ENCODE measurements at regions not wholly inside any gene's neighbourhood (a gene's known extent, or its start where the extent isn't known, plus 50 kb on each side); places are given as distances from the start of the nearest gene placed in this dataset.

DNA sequence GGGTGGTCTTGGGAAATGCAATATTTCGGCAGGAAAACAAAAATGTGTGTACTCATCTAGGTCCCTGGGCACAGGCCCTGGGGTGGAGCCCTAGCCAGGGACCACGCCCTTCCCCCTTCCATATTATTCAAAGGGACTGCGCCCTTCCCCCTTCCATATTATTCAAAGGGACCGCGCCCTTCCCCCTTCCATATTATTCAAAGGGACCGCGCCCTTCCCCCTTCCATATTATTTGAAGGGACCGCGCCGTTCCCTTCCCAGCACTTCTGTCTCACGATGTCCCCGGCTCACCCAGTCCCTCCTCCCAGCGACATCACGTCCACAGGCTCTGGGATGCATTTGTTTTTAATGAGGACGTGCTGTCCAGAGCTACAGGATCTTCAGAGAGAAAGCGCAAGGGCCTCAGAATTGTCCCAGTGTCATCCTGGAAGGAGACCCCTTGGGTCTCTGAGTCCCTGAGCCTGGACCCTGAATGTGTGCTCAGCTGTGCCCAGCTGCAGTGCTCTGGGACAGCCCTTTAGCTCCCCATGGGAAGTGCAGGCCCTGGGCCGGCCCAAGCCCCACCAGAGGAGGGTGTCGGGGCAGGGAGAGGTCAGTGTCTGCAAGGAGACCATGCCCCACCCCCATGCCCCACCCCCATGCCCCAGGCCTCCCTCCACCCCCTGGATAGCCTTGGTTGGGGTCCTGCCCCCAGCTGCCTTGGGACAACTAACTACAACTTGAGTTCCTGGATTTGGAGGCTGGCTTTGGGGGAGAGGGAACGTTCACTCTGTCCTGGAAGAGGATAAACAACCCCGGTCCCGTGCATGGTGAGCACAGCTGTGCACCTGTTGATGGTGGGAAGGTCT lies 810.0 kb downstream of the BRD1 start:
- no peak for DNase-seq (ENCODE audit: low read depth in 2 of 2)

DNA sequence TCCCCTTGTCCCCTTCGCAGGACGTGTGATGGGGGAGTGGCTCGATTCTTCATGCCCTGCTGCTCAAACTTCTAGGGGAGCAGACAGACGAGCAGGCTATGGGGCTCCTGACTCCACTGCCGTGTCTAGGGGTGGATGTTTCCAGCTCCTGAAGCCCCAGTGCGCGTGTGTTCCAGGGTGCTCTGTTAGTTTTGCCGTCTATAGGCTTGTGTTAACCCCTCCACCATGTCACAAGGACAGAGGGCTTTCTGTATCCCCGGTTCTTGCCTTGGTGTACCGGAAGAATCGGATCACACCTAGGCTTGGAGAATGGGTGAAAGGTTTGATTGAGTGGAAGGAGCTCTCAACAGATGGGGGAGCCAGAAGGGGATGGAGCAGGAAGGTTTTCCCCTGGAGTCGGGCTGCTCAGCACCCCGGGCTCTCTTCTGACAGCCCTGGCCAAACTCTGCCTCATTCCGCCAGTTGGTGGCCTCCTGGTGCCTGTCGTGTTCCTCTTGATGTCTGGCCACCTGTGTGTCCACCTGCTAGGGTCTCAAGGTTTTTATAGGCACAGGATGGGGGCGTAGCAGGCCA lies 810.7 kb downstream of the BRD1 start:
- no peak for DNase-seq (ENCODE audit: low read depth in 2 of 2)

DNA sequence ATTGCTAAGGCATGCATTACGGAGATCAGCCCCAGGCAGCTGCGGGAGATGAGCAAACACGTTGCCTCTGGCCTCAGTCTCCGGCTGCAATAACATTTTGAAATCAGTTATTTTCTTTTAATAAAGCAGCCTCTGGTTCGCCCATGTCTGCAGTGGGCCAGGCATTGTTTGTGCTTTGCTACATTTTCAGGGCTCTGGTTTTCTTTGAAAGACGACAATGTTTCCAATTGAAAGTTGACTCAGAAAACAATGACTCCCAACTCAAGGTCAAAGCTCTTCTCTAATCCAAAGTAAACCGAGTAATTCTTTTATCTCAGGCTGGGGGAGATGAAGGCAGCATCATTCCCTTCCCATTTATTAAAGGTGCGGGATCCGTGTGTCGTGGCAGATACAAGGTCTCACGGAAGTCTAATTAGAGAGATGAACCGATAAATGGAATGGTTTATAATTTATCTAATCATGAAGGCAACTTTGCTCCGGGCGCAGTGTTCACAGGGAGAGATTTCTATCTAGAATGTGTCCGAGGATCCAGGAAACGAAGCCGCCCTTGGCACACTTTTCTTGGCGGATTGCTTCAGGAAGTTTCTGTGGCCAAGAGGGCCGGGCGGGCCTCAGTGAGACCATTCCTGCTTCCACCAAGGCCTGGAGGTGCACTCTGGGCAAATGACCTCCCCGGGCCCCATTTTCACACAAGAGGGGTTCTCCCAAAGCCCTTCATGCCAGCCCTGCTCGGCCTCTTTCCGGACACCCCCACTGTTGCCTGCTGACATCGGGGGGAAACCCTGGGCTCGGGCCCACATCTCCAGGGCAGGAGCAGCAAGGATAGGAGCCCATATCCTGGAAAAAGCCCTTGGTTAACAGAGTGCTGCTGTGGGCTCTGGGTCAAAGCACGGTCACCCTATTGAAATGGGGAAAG lies 811.4 kb downstream of the BRD1 start:
- DNase-seq (ENCODE audit: low read depth in 2 of 2): no peak

DNA sequence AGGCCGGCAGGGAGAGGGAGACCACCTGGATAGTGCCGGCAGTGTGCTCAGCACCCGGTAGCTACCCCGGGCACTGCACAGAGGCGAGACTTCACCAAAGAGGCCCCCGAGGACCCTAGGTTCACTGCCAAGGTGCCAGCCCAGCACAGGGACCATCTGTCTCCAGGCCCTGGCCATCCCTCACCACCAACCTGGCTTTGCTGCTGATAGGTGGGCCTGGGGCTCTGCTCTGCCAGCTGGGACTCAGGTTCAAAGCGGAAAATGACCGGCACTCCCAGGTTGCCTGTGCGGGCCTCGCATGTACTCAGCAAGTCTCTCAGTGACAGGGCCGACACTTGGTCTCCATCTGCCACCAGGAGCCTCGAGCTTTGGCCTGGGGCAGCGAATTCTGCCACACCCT lies 812.2 kb downstream of the BRD1 start:
- DNase-seq (ENCODE audit: low read depth in 2 of 2): no peak

DNA sequence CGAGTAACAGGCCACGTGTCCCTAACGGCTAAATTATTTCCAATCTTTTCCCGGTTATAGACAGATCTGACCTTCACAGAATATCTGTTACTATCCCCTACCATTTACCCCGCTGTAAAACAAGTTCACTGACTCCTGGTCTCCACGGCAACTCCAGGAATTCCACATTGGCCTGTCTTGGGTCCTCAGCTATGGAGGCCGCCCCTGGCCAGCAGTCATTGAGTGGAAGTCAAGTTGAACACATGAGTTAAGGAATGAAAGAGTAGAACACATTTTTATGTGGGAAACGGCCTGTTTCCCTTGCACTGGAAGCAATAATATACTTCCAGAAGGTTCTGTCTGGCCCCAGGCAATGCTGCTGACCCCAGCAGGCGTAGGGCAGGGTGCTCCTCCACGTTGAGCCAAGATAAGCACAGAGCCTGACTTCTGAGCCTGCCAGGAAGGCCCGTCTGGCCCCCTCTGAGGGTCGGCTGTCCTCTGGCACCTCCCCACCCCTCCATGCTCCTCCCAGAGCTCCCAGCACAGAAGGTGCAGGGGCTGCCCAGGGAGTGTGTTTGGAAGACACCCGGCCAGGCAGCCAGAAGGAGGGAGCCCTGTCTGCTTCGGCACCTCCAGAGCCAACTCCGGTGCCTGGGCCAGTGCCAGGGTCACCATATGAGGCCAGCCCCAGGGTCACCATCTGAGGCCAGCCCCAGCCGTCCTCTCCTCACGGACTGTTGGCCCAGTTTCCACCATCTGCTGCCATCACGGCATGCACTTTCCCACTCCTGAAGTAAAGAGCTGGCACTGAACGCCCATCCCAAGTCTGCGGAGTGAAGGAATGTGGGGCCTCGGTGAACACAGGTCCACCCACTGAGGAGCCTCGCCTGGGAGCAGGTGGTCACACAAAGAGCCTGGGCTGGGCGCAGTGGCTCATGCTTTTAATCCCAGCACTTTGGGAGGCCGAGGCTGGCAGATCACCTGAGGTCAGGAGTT lies 813.2 kb downstream of the BRD1 start:
- no peak for DNase-seq (ENCODE audit: low read depth in 2 of 2)

DNA sequence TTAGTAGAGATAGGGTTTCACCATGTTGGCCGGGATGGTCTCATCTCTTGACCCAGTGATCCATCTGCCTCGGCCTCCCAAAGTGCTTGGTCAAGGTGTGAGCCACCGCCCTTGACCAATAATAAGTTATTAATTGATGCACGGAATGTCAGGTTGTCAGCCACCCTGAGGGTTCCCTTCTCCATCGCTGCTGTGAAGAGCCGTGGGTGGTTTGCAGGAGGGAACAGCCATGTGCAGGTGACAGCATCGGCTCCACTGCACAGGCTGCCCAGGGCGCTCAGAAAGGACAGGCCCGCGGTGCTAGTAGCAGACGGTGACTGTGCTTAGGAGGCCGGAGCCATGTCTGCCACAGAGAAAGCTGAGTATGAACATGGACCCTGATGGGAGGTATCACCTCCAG lies 814.0 kb downstream of the BRD1 start:
- DNase-seq (ENCODE audit: low read depth in 2 of 2): no peak

DNA sequence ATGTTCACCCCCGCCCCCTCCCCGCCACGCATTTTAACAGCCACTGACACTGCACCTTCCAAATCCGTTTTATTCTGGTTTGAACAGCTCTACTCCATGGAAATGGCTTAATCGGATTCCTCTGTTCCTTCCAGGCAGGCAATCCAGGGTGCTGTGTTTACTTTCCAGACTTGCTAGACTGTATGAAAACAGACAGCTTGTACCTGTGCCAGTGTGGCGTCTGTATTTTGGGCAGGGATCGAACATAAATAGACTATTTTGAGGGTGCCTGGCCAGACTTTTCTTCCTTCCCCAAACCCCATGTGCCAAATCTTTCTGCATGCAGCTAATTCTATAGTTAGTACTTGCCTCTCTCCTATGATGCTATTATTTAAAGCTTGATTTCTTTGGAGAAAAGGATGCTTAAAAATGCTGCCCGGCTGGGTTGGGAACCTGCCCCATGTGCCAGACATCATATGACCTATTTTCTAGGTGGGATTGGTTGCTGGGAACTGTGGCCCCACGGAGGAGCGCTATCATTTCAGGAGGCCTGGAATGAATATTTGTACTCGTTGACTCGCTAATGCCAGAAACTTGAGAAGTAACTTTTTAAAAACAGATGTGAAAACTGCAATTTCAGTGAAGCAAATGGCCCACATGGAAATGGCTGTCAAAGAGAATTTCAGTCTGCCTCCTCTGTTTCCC lies 814.8 kb downstream of the BRD1 start:
- DNase-seq (ENCODE audit: low read depth in 2 of 2): no peak

DNA sequence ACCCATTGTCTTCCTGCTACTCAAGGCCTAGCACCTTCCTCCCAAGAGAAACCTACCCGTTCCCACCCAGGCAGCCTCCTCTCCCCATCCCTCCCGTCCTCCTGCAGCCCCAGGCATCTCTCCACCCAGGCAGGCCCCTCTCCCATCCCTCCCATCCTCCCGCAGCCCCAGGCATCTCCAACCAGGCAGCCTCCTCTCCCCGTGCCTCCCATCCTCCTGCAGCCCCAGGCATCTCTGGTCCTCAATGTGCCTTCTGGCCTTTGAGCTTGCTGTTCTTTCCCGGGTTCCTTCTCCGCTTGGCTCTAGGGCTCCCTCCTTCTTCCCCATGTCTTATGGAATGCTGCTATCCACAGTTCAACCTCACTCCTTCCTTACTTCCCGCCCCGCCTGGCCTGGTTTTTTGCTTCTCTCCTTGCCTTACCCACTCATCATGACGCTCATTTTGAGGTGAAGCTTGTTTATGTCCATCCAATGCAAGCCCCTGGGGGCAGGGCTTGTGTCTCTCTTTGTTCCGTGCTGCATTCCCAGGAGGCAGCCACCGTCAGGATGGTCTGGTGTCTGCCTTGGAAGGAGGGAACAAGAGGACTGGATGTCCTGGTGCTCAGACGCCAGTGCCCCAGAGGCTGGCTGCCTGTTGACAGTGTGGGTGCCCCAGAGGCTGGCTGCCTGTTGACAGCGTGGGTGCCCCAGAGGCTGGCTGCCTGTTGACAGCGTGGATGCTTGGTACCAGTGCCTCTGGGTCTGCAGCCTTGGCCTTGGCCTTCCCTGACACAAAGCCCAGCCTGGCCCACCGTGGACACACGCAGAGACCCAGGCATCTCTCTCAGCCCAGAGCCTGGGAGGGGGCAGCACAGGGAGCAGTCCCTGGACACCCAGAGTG lies 815.7 kb downstream of the BRD1 start:
- DNase-seq (ENCODE audit: low read depth in 2 of 2): no peak

DNA sequence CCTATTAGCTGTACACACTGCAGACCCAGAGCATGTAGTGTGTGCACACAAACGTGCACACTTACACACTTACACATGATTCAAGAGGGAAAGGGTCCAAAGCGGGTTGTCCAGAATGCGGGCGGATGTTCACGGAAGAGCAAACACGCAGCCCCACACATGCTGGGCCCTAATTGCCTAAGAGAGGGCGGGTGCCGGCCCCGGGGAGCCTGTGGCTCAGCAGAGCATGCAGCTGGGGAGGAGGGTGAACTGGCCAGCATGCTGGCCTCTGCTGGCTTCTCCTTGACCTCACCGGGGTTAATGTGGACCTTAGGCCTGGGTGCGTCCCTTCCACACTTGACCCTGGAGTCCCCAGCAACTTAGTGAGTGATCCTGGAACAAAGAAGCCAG lies 816.3 kb downstream of the BRD1 start:
- DNase-seq (ENCODE audit: low read depth in 2 of 2): no peak

DNA sequence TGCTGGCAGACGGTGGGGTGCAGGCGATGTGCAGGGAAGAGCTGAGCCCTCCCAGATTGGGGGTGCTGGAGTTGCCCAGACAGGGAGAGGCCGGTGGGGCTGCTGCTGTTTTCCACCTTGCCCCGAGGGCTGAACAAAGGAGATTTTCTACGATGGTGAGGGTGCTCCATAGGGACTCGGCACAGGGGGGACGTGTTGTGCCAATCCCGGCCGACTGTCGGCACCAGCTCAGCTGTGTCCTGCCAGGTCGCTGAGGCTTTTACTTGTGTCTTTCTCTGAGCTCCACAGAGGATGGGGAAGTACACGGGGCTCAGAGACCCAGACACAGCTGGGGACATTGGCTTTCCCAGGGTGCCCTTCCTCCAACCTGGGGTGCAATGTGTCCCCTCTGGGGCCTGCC lies 816.8 kb downstream of the BRD1 start:
- DNase-seq (ENCODE audit: low read depth in 2 of 2): no peak

DNA sequence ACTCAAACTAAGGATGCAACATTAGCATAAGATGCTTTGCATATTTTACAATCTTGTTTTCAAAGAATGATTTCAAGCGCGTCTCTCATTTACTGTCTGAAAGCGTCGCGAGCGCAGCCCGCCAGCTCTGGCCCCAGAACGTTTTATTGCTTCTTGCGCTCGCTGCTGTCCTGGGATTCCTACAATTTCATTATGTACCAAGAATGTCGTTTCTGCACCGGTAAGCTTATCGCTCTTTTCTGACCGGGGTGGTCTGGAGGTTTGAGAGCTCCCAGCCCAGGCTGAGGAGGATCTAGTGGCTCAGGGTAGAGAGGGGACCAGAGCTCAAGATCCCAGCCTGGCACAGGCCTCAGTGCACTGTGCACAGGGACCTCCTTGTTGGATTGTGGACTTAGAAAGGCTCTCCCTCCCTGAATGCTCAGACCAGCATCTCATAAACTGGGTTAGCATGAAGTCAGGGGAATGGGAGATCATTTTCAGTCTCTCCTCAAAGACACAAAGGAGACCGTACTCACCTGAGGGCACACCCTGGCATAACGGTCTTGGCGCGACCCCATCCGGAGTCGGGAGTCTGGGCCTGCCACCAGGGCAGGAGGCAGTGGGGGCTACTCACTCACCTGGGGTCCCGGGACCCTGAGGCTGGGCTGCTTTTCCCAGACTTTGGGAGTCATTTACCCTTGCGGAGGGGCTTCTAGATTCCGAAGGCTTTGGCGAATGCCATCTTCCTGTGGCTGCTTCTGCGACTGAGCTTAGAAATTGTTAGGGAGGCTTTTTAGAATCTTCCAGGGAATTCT lies 817.4 kb downstream of the BRD1 start:
- DNase-seq (ENCODE audit: low read depth in 2 of 2): no peak

DNA sequence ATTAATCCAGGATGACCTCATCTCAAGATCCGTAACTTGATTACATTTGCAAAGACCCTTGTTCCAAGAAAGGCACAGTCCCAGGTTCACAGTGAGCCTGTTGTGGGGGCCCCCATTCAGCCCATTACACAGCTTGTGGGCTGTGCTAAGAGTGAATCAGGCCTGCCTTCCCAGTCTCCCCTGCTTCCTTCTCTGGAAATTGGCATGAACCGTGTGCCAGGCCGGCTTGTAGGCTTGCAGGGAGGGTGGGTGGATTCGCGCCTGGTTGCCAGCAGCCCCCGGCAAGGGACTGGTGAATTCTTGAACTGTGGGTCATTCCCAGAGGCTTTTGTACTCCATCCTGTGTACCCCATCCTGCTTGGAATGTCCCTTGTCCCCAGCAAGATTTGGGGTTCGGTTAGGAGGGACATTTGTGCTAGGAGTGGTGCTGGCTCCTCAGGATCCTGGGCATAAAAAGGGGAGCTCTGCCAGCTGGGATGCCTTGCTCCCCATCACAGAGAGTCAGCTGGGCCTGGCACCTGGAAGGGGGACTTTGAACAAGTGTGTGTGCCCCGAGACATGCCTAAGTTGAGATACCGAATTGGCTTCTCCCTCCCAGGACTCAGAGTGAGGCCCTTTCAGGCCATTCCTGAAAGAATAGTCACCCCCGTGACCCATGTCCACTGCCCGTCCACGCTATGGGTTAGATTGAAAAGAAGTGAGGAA lies 818.2 kb downstream of the BRD1 start:
- DNase-seq (ENCODE audit: low read depth in 2 of 2): no peak

DNA sequence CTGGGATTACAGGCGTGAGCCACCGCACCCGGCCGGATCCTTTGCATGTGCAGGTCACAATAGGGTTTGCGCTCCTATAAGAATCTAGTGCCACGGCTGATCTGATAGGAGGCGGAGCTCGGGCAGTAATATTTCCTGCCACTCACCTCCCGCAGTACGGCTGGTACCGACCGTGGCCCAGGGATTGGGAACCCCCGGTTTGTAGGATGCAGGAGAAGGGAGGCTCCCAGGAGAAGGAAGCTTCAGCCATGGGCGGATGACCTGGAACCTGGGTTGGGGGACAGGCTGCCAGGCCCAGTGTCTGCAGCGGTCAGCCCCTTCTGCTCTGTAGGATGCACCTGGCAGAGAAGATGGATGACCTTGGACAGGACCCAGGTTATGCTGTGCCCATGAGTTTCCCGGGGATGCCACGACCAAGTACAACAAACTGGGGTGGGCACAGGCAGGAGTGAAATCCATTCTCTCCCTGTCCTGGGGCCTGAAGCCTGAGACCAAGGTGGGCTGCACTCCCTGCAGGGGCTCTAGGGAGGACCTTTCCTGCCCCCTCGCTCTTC lies 818.9 kb downstream of the BRD1 start:
- no peak for DNase-seq (ENCODE audit: low read depth in 2 of 2)

DNA sequence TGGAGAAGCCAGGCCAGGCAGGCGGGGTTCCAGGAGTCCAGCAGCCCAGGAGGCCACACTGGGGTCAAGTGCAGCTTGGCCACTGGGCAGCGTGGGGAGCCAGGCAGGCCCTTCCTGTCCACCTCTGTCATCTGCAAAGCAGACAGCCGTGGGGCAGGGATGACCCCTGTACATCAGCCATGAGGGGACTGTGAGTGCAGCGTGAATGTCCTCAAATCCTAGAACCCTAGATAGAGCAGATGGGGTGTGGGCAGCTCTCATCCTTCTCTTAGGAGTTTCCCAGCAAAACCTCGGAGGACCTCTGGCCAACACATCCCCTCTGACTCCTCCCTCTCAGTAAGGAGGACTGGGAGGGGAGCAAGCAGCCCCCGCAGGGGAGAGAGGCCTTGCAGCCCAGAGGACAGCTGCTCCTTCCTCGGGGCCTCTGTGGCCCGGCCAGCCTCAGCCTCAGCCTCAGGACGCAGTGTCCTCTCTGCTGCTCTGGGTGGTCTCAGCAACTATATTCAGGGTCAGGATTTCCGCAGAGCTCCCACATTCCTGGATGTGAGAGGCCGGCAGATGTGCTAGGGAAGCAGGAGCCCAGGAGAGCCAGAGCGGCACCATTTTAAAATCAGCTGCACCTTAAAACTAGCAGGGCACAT lies 820.5 kb downstream of the BRD1 start:
- DNase-seq (ENCODE audit: low read depth in 2 of 2): no peak

DNA sequence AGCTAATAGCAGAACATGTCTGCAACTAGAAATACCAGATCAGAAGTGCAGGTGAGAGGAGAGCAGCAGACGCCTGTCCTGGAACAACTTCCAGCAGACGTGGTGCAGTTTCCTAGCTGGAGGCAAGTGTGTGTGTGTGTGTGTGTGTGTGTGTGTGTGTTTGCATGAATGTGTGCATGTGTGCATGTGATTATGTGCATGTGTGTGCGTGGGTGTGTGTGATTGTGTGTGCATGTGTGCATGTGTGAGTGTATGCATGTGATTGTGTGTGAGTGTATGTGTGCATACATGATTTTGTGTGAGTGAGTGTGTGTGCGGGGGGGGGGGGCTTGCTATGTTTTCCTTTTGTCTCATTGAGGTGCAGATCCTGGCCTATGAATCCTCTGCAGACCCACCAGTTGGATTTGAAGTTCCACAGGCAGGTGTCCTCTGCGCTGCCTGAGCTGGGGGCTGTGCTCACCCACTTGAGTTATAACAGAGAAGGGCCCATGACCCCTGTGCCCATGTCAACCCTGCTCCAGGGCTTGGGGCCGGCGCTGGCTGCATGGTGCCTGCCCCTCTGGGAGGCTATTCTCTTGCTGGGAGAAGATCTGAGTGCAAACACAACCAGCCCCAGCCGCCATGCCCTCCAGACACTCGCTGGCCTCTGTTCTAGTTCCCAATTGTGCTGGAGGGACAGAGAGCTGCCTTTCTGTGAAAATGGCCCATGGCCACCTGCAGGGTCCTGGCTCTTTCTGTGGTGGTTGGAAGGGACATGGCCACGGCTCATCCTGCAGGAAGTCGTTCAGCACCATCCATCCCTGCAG lies 821.3 kb downstream of the BRD1 start:
- DNase-seq (ENCODE audit: low read depth in 2 of 2): no peak

DNA sequence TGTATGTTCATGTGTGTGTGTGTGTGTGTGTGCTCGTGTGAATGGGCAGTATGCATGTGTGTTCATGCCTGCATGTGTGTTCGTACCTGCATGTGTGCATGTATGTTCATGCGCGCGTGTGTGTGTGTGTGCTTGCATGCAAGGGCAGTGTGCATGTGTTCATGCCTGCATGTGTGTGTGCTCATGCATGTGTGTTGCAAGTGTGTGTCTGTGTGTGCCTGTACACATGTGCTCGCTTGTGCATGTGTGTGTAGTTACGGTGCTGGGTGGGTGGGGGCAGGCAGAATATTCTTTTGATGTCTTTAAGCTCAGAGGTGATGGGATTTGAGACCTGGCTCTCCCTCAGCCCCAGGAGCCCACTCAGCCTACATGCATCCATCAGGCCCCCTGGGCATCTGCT lies 822.1 kb downstream of the BRD1 start:
- no peak for DNase-seq (ENCODE audit: low read depth in 2 of 2)
